Motor neuron (in vitro differentiated cells): ENCODE measurements at regions not wholly inside any gene's neighbourhood (a gene's known extent, or its start where the extent isn't known, plus 50 kb on each side); places are given as distances from the start of the nearest gene placed in this dataset.
"Not testable (repeated sequence)": the region's sequence is repeated elsewhere in the genome, so short reads cannot be mapped to it uniquely, and the experiment has no call there.

Experiments used
- ATAC-seq, 8 experiments: fragments of 200-7000 bp; cut with Tn5 transposase; replicated peaks in 6 of 8; 2 replicates each; pipeline ENCODE4 v1.8.0; 2021; ENCODE audit warnings: mild to moderate bottlenecking in 8 of 8, moderate library complexity in 8 of 8
- H3K27ac ChIP-seq, 2 donors: fragments of 250-450 bp; sonication (Bioruptor Pico); 2 replicates each; pipeline ENCODE4 v1.9.0; 2021; ENCODE audit warnings: antibody characterized with exemption in 2 of 2, mild to moderate bottlenecking in 2 of 2, moderate library complexity in 1 of 2
- H3K4me1 ChIP-seq, 2 donors: fragments of 250-450 bp; sonication (Bioruptor Pico); replicated peaks in 1 of 2; 2 replicates each; pipeline ENCODE4 v1.6.1; 2021; ENCODE audit warnings: antibody characterized with exemption in 2 of 2, mild to moderate bottlenecking in 2 of 2, moderate library complexity in 1 of 2
- H3K4me3 ChIP-seq, 5 donors: fragments of 250-450 bp; sonication (Bioruptor Pico); 2 replicates each; pipeline ENCODE4 v1.9.0; 2021; ENCODE audit warnings: antibody characterized with exemption in 5 of 5, mild to moderate bottlenecking in 5 of 5, moderate library complexity in 4 of 5
- WGBS, 10 experiments: fragments of 450-650 bp; shearing (Covaris generic); methylation state at CpG; one replicate each; pipeline ENCODE4 v1.0.0; 2022; 5-methylcytosine and 5-hydroxymethylcytosine counted together
- in situ Hi-C, 9 experiments: fragments of 400-800 bp; cut with MboI; loops; one replicate each; pipeline ENCODE4 v1.15.0; 2021; ENCODE audit warnings: low sequenced_read_pairs in 9 of 9, low pct_unique_long_range_greater_than_20kb in 2 of 9; ENCODE audit not compliant: unreplicated experiment in 9 of 9

- H3K27ac ChIP-seq, H3K4me3 ChIP-seq, in situ Hi-C loops, H3K4me1 ChIP-seq: not testable (repeated sequence)
- peak in 1 of 8 experiments; percentile 67 for ATAC-seq
- no CpG with 5 or more reads among the region's 33 CpGs for WGBS, 10 experiments
These were observed 279.9 kb downstream of the PLS3 start for GRCh38 chrX:115840729-115841409.

- WGBS, 10 experiments, result no CpG with 5 or more reads among the region's 23 CpGs
- H3K4me1 ChIP-seq, in situ Hi-C loops, ATAC-seq, H3K4me3 ChIP-seq, H3K27ac ChIP-seq: not testable (repeated sequence)
These were observed 290.0 kb downstream of the PLS3 start for GRCh38 chrX:115850986-115851385.

- H3K4me3 ChIP-seq, H3K27ac ChIP-seq, ATAC-seq, H3K4me1 ChIP-seq, in situ Hi-C loops: not testable (repeated sequence)
- no CpG with 5 or more reads among the region's 32 CpGs for WGBS, 10 experiments
These were observed 292.3 kb downstream of the PLS3 start for GRCh38 chrX:115853260-115853659.

GRCh38 chrX:115881170-115881569, 289.4 kb upstream of the AGTR2 start:
- H3K4me3 ChIP-seq, ATAC-seq, H3K27ac ChIP-seq, H3K4me1 ChIP-seq, in situ Hi-C loops: not testable (repeated sequence)
- no CpG with 5 or more reads among the region's 15 CpGs for WGBS, 10 experiments

GRCh38 chrX:115884121-115884520, 286.4 kb upstream of the AGTR2 start:
- WGBS, 10 experiments, result no CpG with 5 or more reads among the region's 13 CpGs
- ATAC-seq, H3K4me1 ChIP-seq, H3K4me3 ChIP-seq, H3K27ac ChIP-seq, in situ Hi-C loops: not testable (repeated sequence)

- ATAC-seq, in situ Hi-C loops, H3K4me1 ChIP-seq: not testable (repeated sequence)
- Histone ChIP-seq H3K27ac (peak overlapping the region in 1 of 2 donors; percentile 96), H3K4me3 (peak overlapping the region in 1 of 5 donors; percentile 35)
- WGBS, 10 experiments, result no CpG with 5 or more reads among the region's 29 CpGs
These were observed 282.5 kb upstream of the AGTR2 start for GRCh38 chrX:115888041-115888440.

GRCh38 chrX:115888519-115888918, 282.0 kb upstream of the AGTR2 start:
- ATAC-seq, H3K4me3 ChIP-seq: not testable (repeated sequence)

GRCh38 chrX:115889121-115889890, 281.2 kb upstream of the AGTR2 start:
- no peak for ATAC-seq
- H3K27ac ChIP-seq, result no peak overlapping the region
- in situ Hi-C loops, result no loop called here
- no peak overlapping the region for H3K4me3 ChIP-seq
- WGBS, 10 experiments, result 60 to 100% (median 95%) methylated on average over 1 to 10 of the region's 32 CpGs; no CpG with 5 or more reads in 7 of the 10 experiments
- no peaks in the 10 kb centered on the region for H3K4me1 ChIP-seq

More at GRCh38 chrX:115888519-115888918, 282.0 kb upstream of the AGTR2 start:
- no CpG with 5 or more reads among the region's 39 CpGs for WGBS, 10 experiments
- in situ Hi-C loops, H3K4me1 ChIP-seq, H3K27ac ChIP-seq: not testable (repeated sequence)

- H3K4me1 ChIP-seq, result no peaks in the 10 kb centered on the region
- H3K27ac ChIP-seq, result no peak overlapping the region
- 88 to 100% (median 99%) methylated on average over 1 to 3 of the region's 7 CpGs; no CpG with 5 or more reads in 6 of the 10 experiments for WGBS, 10 experiments
- ATAC-seq, result peak in 2 of 8 experiments; percentile 45 to 76
- in situ Hi-C loops, result no loop called here
- H3K4me3 ChIP-seq, result no peak overlapping the region
These were observed 278.4 kb upstream of the AGTR2 start for GRCh38 chrX:115892056-115892708.

GRCh38 chrX:115892787-115893671, 277.5 kb upstream of the AGTR2 start:
- Histone ChIP-seq H3K27ac (no peak overlapping the region), H3K4me1 (no peaks in the 10 kb centered on the region), H3K4me3 (no peak overlapping the region)
- in situ Hi-C loops, result no loop called here
- WGBS, 10 experiments, result 0 to 100% (median 66%) methylated on average over 1 to 5 of the region's 13 CpGs; no CpG with 5 or more reads in 7 of the 10 experiments
- peak in 3 of 8 experiments; percentile 52 to 72 (median 69) for ATAC-seq

GRCh38 chrX:115894087-115894486, 276.5 kb upstream of the AGTR2 start:
- ATAC-seq, result peak in 2 of 8 experiments; percentile 19 to 27
- no peaks in the 10 kb centered on the region for H3K4me1 ChIP-seq
- in situ Hi-C loops, result no loop called here
- no peak overlapping the region for H3K27ac ChIP-seq
- 14 to 72% (median 38%) methylated on average over 1 to 4 of the region's 4 CpGs; no CpG with 5 or more reads in 7 of the 10 experiments for WGBS, 10 experiments
- no peak overlapping the region for H3K4me3 ChIP-seq

- in situ Hi-C loops, result no loop called here
- 0% methylated on average over 1 of the region's 6 CpGs; no CpG with 5 or more reads in 9 of the 10 experiments for WGBS, 10 experiments
- no peaks in the 10 kb centered on the region for H3K4me1 ChIP-seq
- no peak for ATAC-seq
- no peak overlapping the region for H3K27ac ChIP-seq
- H3K4me3 ChIP-seq, result no peak overlapping the region
These were observed 274.7 kb upstream of the AGTR2 start for GRCh38 chrX:115895678-115896329.
